PC-9 (cell line): ENCODE measurements at regions not wholly inside any gene's neighbourhood (a gene's known extent, or its start where the extent isn't known, plus 50 kb on each side); places are given as distances from the start of the nearest gene placed in this dataset.

Experiments used
- EZH2 ChIP-seq: fragments of 200-600 bp; sonication (generic); IDR thresholded peaks from 2 replicates; pipeline ENCODE4 v1.8.0; 2017; ENCODE audit warnings: antibody characterized with exemption, low read depth
- TF ChIP-seq, protein P1 (sequence below): fragments of 200-600 bp; sonication (generic); conservative IDR thresholded peaks from 2 replicates; pipeline ENCODE4 v1.6.1; 2017; ENCODE audit warnings: mixed run types, antibody characterized with exemption, mild to moderate bottlenecking, moderate library complexity

GRCh38 chr14:41409806-41410205, 196.9 kb upstream of the LRFN5 start:
- TF ChIP-seq, protein P1, sequence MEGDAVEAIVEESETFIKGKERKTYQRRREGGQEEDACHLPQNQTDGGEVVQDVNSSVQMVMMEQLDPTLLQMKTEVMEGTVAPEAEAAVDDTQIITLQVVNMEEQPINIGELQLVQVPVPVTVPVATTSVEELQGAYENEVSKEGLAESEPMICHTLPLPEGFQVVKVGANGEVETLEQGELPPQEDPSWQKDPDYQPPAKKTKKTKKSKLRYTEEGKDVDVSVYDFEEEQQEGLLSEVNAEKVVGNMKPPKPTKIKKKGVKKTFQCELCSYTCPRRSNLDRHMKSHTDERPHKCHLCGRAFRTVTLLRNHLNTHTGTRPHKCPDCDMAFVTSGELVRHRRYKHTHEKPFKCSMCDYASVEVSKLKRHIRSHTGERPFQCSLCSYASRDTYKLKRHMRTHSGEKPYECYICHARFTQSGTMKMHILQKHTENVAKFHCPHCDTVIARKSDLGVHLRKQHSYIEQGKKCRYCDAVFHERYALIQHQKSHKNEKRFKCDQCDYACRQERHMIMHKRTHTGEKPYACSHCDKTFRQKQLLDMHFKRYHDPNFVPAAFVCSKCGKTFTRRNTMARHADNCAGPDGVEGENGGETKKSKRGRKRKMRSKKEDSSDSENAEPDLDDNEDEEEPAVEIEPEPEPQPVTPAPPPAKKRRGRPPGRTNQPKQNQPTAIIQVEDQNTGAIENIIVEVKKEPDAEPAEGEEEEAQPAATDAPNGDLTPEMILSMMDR: no peak
- no peak for TF ChIP-seq EZH2
